IMR-90 (cell line): ENCODE measurements at regions not wholly inside any gene's neighbourhood (a gene's known extent, or its start where the extent isn't known, plus 50 kb on each side); places are given as distances from the start of the nearest gene placed in this dataset.

Experiments used
- ATAC-seq: fragments of 200-7000 bp; cut with Tn5 transposase; 2 replicates; pipeline ENCODE4 v1.9.1; 2020; ENCODE audit warnings: low read depth, mild to moderate bottlenecking, moderate library complexity
- BruUV-seq: library from RNA; stranded (reverse); fragments of 400-500 nt; replicated peaks from 2 replicates; lab custom pipeline; 2021; lab: Mats Ljungman, UMichigan
- CTCF ChIA-PET: fragments of 300-600 bp; formaldehyde crosslinking; extraction: SDS; loops from one replicate; lab custom pipeline; 2021; ENCODE audit warnings: antibody characterized with exemption; lab: Yijun Ruan, JAX
- POLR2A ChIA-PET: fragments of 300-600 bp; sonication (Branson Sonifier 250); formaldehyde crosslinking; loops from one replicate; lab custom pipeline; 2022; ENCODE audit warnings: antibody characterized with exemption; ENCODE audit not compliant: unreplicated experiment; lab: Charles Lee
- DNase-seq: peaks from one replicate; pipeline ENCODE4 v3.0.0; 2013
- H2AFZ ChIP-seq: replicated peaks from 2 replicates; pipeline ENCODE3; 2013; ENCODE audit warnings: low read length, mild to moderate bottlenecking; ENCODE audit not compliant: poor library complexity
- H2AK5ac ChIP-seq: 2 replicates; pipeline ENCODE4 v1.6.1; 2013; ENCODE audit warnings: low read depth, low read length, inconsistent platforms
- H2AK9ac ChIP-seq: replicated peaks from 2 replicates; pipeline ENCODE3; 2013; ENCODE audit warnings: mild to moderate bottlenecking, low read depth, low read length, moderate library complexity; ENCODE audit not compliant: poor library complexity
- H2BK120ac ChIP-seq: 2 replicates; pipeline ENCODE4 v1.6.1; 2013; ENCODE audit warnings: low read depth, low read length, inconsistent platforms
- H2BK15ac ChIP-seq: 3 replicates; pipeline ENCODE4 v1.6.1; 2013; ENCODE audit warnings: low read depth, low read length, inconsistent platforms
- H2BK20ac ChIP-seq: 2 replicates; pipeline ENCODE4 v1.6.1; 2013; ENCODE audit warnings: low read depth, mild to moderate bottlenecking, inconsistent platforms, low read length, moderate library complexity
- H2BK5ac ChIP-seq: 2 replicates; pipeline ENCODE4 v1.6.1; 2013; ENCODE audit warnings: mild to moderate bottlenecking, low read depth, low read length, inconsistent platforms; ENCODE audit not compliant: poor library complexity, severe bottlenecking
- H3K14ac ChIP-seq: replicated peaks from 2 replicates; pipeline ENCODE4 v1.6.1; 2013; ENCODE audit warnings: low read depth, low read length, inconsistent platforms
- H3K18ac ChIP-seq: 2 replicates; pipeline ENCODE4 v1.6.1; 2013; ENCODE audit warnings: low read depth, low read length, control low read depth
- H3K23ac ChIP-seq: 2 replicates; pipeline ENCODE4 v1.6.1; 2013; ENCODE audit warnings: low read depth, low read length, inconsistent platforms
- H3K27ac ChIP-seq: 2 replicates; pipeline ENCODE4 v1.5.1; 2013; ENCODE audit warnings: mild to moderate bottlenecking, control low read depth, low read length; ENCODE audit not compliant: insufficient read depth
- H3K27me3 ChIP-seq: 2 replicates; pipeline ENCODE4 v1.6.1; 2013; ENCODE audit warnings: low read length; ENCODE audit not compliant: control insufficient read depth, insufficient read depth
- H3K36me3 ChIP-seq: 2 replicates; pipeline ENCODE4 v1.6.1; 2013; ENCODE audit warnings: low read length, mixed read lengths; ENCODE audit not compliant: control insufficient read depth, insufficient read depth
- H3K4ac ChIP-seq: 2 replicates; pipeline ENCODE4 v1.6.1; 2013; ENCODE audit warnings: low read depth, low read length, inconsistent platforms
- H3K4me1 ChIP-seq: 2 replicates; pipeline ENCODE4 v1.6.1; 2013; ENCODE audit warnings: low read length, mixed read lengths; ENCODE audit not compliant: control insufficient read depth, insufficient read depth
- H3K4me2 ChIP-seq: 2 replicates; pipeline ENCODE4 v1.6.1; 2013; ENCODE audit warnings: low read depth, mild to moderate bottlenecking, control low read depth, low read length, moderate library complexity
- H3K4me3 ChIP-seq: 2 replicates; pipeline ENCODE4 v1.5.1; 2013; ENCODE audit warnings: low read depth, mild to moderate bottlenecking, control low read depth, low read length, moderate library complexity; ENCODE audit not compliant: insufficient read depth
- H3K56ac ChIP-seq: 2 replicates; pipeline ENCODE4 v1.6.1; 2013; ENCODE audit warnings: low read length, inconsistent platforms; ENCODE audit not compliant: insufficient read depth; ENCODE audit errors: extremely low read depth
- H3K79me1 ChIP-seq, 2 experiments: 2 replicates each; pipeline ENCODE4 v1.6.1; 2013; ENCODE audit warnings: low read length in 2 of 2, inconsistent platforms in 1 of 2, low read depth in 1 of 2
- H3K9ac ChIP-seq: 2 replicates; pipeline ENCODE4 v1.6.1; 2013; ENCODE audit warnings: low read depth, low read length, control low read depth
- H3K9me1 ChIP-seq: 2 replicates; pipeline ENCODE4 v1.6.1; 2013; ENCODE audit warnings: low read length, inconsistent platforms; ENCODE audit not compliant: insufficient read depth
- H3K9me3 ChIP-seq: 2 replicates; pipeline ENCODE4 v1.6.1; 2013; ENCODE audit warnings: low read length; ENCODE audit not compliant: control insufficient read depth, insufficient read depth
- H4K20me1 ChIP-seq: 2 replicates; pipeline ENCODE4 v1.6.1; 2013; ENCODE audit warnings: low read length, inconsistent platforms; ENCODE audit not compliant: insufficient read depth
- H4K5ac ChIP-seq: 2 replicates; pipeline ENCODE4 v1.6.1; 2013; ENCODE audit warnings: mild to moderate bottlenecking, low read depth, low read length, control low read depth
- H4K8ac ChIP-seq, 2 experiments: 2 replicates each; pipeline ENCODE4 v1.6.1; 2013; ENCODE audit warnings: low read depth in 2 of 2, low read length in 2 of 2, control low read depth in 1 of 2, inconsistent platforms in 1 of 2
- H4K91ac ChIP-seq: 2 replicates; pipeline ENCODE4 v1.6.1; 2013; ENCODE audit warnings: low read depth, low read length, inconsistent platforms; ENCODE audit not compliant: insufficient read depth
- BHLHE40 ChIP-seq: fragments of 150-350 bp; IDR thresholded peaks from 2 replicates; pipeline ENCODE4 v1.6.1; 2016; ENCODE audit warnings: mild to moderate bottlenecking, low read depth, low read length
- CHD1 ChIP-seq: IDR thresholded peaks from 2 replicates; pipeline ENCODE4 v1.6.1; 2012; ENCODE audit warnings: low read depth, low read length, improper control_type of control experiment
- MAFK ChIP-seq: IDR thresholded peaks from 2 replicates; pipeline ENCODE4 v1.6.1; 2012; ENCODE audit warnings: low read depth, low read length, improper control_type of control experiment
- POLR2A ChIP-seq: IDR thresholded peaks from 2 replicates; pipeline ENCODE4 v1.6.1; 2012; ENCODE audit warnings: mild to moderate bottlenecking, low read depth, low read length
- USF2 ChIP-seq: fragments of 150-350 bp; IDR thresholded peaks from 2 replicates; pipeline ENCODE4 v1.6.1; 2017; ENCODE audit warnings: mild to moderate bottlenecking, antibody characterized with exemption, low read length, low read depth
- dilution Hi-C: fragments of 300-500 bp; cut with HindIII; formaldehyde crosslinking; loops from one replicate; pipeline ENCODE4 v1.14.3; 2018; ENCODE audit warnings: low sequenced_read_pairs; ENCODE audit not compliant: unreplicated experiment
- in situ Hi-C: fragments of 300-500 bp; cut with MboI; formaldehyde crosslinking; loops from 3 replicates; pipeline ENCODE4 v1.14.3; 2019; ENCODE audit warnings: low sequenced_read_pairs, inconsistent platforms, mixed read lengths
- intact Hi-C: fragments of 100-400 bp; cut with micrococcal nuclease; formaldehyde crosslinking; loops from 2 replicates; pipeline ENCODE4 v1.10.0; 2022

DNA sequence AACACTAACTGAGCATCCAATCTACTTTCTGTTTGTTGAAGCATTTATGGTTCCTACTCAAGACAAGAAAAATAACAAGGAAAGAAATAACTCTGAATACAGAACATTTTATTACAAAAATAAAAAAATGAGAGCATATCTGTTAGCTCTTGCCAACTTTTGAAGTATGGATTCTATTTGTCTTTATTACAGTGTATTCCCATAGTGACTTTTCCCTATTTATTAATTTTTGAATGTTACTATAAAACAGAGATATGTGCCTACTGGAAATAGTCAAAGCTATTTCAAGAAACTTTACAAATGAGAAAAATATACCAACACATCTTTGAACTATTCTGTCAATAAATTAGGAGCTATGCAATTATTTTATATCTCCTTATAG is 153.0 kb downstream of the HLX start:
- intact Hi-C loops (no loop called here), dilution Hi-C loops (no loop called here), in situ Hi-C loops (no loop called here)
- no peak overlapping the region for H4K8ac ChIP-seq
- H3K4me1 ChIP-seq = peaks cover 3% of the 10 kb centered on the region
- H2BK120ac ChIP-seq = no peak overlapping the region
- DNase-seq = no peak
- H2AK5ac ChIP-seq = no peak overlapping the region
- no peak overlapping the region for H3K14ac ChIP-seq
- BruUV-seq = no TSS peak
- ChIA-PET CTCF (interaction anchor here (1.3 kb wide), 1 partner anchor 232 kb away, joined by 3 read pairs; no protein-coding TSS in a partner anchor), POLR2A (no interaction called here)
- H3K4me3 ChIP-seq = no peak overlapping the region
- H3K9ac ChIP-seq = no peak overlapping the region
- H3K27me3 ChIP-seq = no peaks in the 10 kb centered on the region
- no peak overlapping the region for H4K5ac ChIP-seq
- H2AFZ ChIP-seq = no peak overlapping the region
- no peak overlapping the region for H3K18ac ChIP-seq
- no peaks in the 10 kb centered on the region for H3K36me3 ChIP-seq
- H3K4me2 ChIP-seq = no peak overlapping the region
- H3K56ac ChIP-seq = no peak overlapping the region
- no peak overlapping the region for H2BK5ac ChIP-seq
- no peak overlapping the region for H2BK20ac ChIP-seq
- no peak overlapping the region for H2BK15ac ChIP-seq
- TF ChIP-seq BHLHE40 (no peak), MAFK (no peak), CHD1 (no peak), USF2 (no peak), POLR2A (no peak)
- no peak for ATAC-seq
- H3K79me1 ChIP-seq = no peaks in the 10 kb centered on the region
- H3K9me3 ChIP-seq = no peaks in the 10 kb centered on the region
- H3K27ac ChIP-seq = no peak overlapping the region
- H2AK9ac ChIP-seq = no peak overlapping the region
- H3K9me1 ChIP-seq = peaks cover 13% of the 10 kb centered on the region; the same call in 1 of the 2 replicates
- no peak overlapping the region for H4K91ac ChIP-seq
- no peak overlapping the region for H3K23ac ChIP-seq
- no peak overlapping the region for H3K4ac ChIP-seq
- H4K20me1 ChIP-seq = no peaks in the 10 kb centered on the region
